Erythroblast (primary cell): ENCODE measurements at regions not wholly inside any gene's neighbourhood (a gene's known extent, or its start where the extent isn't known, plus 50 kb on each side); places are given as distances from the start of the nearest gene placed in this dataset.

Experiments
- DNase-seq, 2 experiments: peaks; one replicate each; lab custom pipeline; 2025; lab: John Stamatoyannopoulos, UW
- GATA1 ChIP-seq: IDR thresholded peaks from 2 replicates; pipeline ENCODE4 v1.6.1; 2011; ENCODE audit warnings: low read depth, mild to moderate bottlenecking, control low read depth, low read length, moderate library complexity
- POLR2A ChIP-seq: IDR thresholded peaks from 2 replicates; pipeline ENCODE4 v1.6.1; 2011; ENCODE audit warnings: mild to moderate bottlenecking, low read length

GRCh38 chr1:177862916-177863315 lies 106.9 kb downstream of the SEC16B start:
- TF ChIP-seq POLR2A (no peak), GATA1 (no peak)
- DNase-seq, result no peak

GRCh38 chr1:177859572-177859971 lies 110.3 kb downstream of the SEC16B start:
- no peak for TF ChIP-seq GATA1
- no peak for TF ChIP-seq POLR2A
- no peak for DNase-seq

- no peak for DNase-seq
- TF ChIP-seq POLR2A (no peak), GATA1 (no peak)
Observed at GRCh38 chr1:177858332-177858821, 111.5 kb downstream of the SEC16B start.

- DNase-seq, result no peak
- TF ChIP-seq POLR2A, result no peak
- no peak for TF ChIP-seq GATA1
Observed at GRCh38 chr1:177857285-177857684, 112.6 kb downstream of the SEC16B start.

GRCh38 chr1:177854951-177855350 lies 114.9 kb downstream of the SEC16B start:
- DNase-seq, result no peak
- no peak for TF ChIP-seq GATA1
- no peak for TF ChIP-seq POLR2A

- DNase-seq, result no peak
Observed at GRCh38 chr1:177849579-177850290, 120.1 kb downstream of the SEC16B start.

GRCh38 chr1:177849130-177849529 lies 120.7 kb downstream of the SEC16B start:
- no peak for TF ChIP-seq GATA1
- no peak for TF ChIP-seq POLR2A
- no peak for DNase-seq

More at GRCh38 chr1:177849579-177850290, 120.1 kb downstream of the SEC16B start:
- no peak for TF ChIP-seq POLR2A
- no peak for TF ChIP-seq GATA1

GRCh38 chr1:177848577-177848976 lies 121.3 kb downstream of the SEC16B start:
- TF ChIP-seq GATA1 (no peak), POLR2A (no peak)
- DNase-seq, result no peak

- TF ChIP-seq GATA1 (no peak), POLR2A (no peak)
- DNase-seq, result no peak
Observed at GRCh38 chr1:177847843-177848242, 122.0 kb downstream of the SEC16B start.

GRCh38 chr1:177838907-177839485 lies 130.9 kb downstream of the SEC16B start:
- no peak for TF ChIP-seq GATA1
- no peak for TF ChIP-seq POLR2A
- DNase-seq, result no peak

- TF ChIP-seq GATA1, result no peak
- no peak for TF ChIP-seq POLR2A
- DNase-seq, result no peak
Observed at GRCh38 chr1:177833631-177834030, 136.2 kb downstream of the SEC16B start.

- TF ChIP-seq POLR2A (no peak), GATA1 (no peak)
- no peak for DNase-seq
Observed at GRCh38 chr1:177830531-177831135, 139.2 kb downstream of the SEC16B start.

- TF ChIP-seq GATA1, result no peak
- no peak for TF ChIP-seq POLR2A
- DNase-seq, result no peak
Observed at GRCh38 chr1:177825276-177825901, 144.5 kb downstream of the SEC16B start.
